Endothelial cell of umbilical vein (primary cell): ENCODE measurements at regions not wholly inside any gene's neighbourhood (a gene's known extent, or its start where the extent isn't known, plus 50 kb on each side); places are given as distances from the start of the nearest gene placed in this dataset.

Experiments
- BruUV-seq: library from RNA; stranded (reverse); fragments of 400-500 nt; replicated peaks from 2 replicates; lab custom pipeline; 2021; lab: Mats Ljungman, UMichigan
- CTCF ChIA-PET: fragments of 300-600, 350-600 bp; sonication (Branson Sonifier 250); formaldehyde crosslinking; loops from one replicate; lab custom pipeline; 2021; ENCODE audit warnings: antibody characterized with exemption, inconsistent platforms; lab: Charles Lee
- POLR2A ChIA-PET: fragments of 300-600, 350-600 bp; sonication (Branson Sonifier 250); formaldehyde crosslinking; loops from one replicate; lab custom pipeline; 2021; ENCODE audit warnings: antibody characterized with exemption, inconsistent platforms; lab: Charles Lee
- DNase-seq: peaks from one replicate; pipeline ENCODE4 v3.0.0-alpha.2; 2011; ENCODE audit warnings: low read depth, low spot score
- FAIRE-seq: peaks from 2 replicates; lab custom pipeline; 2011; peaks lifted over from hg19 to GRCh38; lab: Jason Lieb, UNC
- H2AFZ ChIP-seq: 2 replicates; pipeline ENCODE4 v1.6.0; 2012; ENCODE audit warnings: low read depth, low read length, control low read depth, inconsistent platforms
- H3K27ac ChIP-seq: 2 replicates; pipeline ENCODE4 v1.5.1; 2011; ENCODE audit warnings: low read depth, mild to moderate bottlenecking, control low read depth, low read length, moderate library complexity; ENCODE audit not compliant: insufficient read depth
- H3K27me3 ChIP-seq, 2 experiments: 2 replicates each; pipeline versions ENCODE4 v1.6.0 to v1.6.1; 2011; ENCODE audit warnings: low read length in 2 of 2, mixed read lengths in 1 of 2; ENCODE audit not compliant: control insufficient read depth in 2 of 2, insufficient read depth in 2 of 2
- H3K36me3 ChIP-seq, 2 experiments: 2 replicates in 1 of 2; 3 replicates in 1 of 2; pipeline ENCODE4 v1.5.1; 2011; ENCODE audit warnings: low read length in 2 of 2, mild to moderate bottlenecking in 1 of 2, moderate library complexity in 1 of 2; ENCODE audit not compliant: control insufficient read depth in 2 of 2, insufficient read depth in 2 of 2; ENCODE audit errors: extremely low read depth in 1 of 2
- H3K4me1 ChIP-seq: 3 replicates; pipeline ENCODE4 v1.5.1; 2011; ENCODE audit warnings: mild to moderate bottlenecking, low read length; ENCODE audit not compliant: control insufficient read depth, insufficient read depth; ENCODE audit errors: extremely low read depth
- H3K4me2 ChIP-seq: 2 replicates; pipeline ENCODE4 v1.6.1; 2011; ENCODE audit warnings: low read length, control low read depth, mixed read lengths; ENCODE audit not compliant: insufficient read depth
- H3K4me3 ChIP-seq, 3 experiments: fragments of 200-600 bp in 1 of 3; sonication (generic), shearing (Covaris generic) in 1 of 3; replicated peaks in 1 of 3; 2 replicates each; pipeline ENCODE4 v1.5.1; 2011 to 2016; ENCODE audit warnings: control low read depth in 3 of 3, low read length in 3 of 3, mild to moderate bottlenecking in 2 of 3, inconsistent platforms in 1 of 3, low read depth in 1 of 3, moderate library complexity in 1 of 3; ENCODE audit not compliant: insufficient read depth in 1 of 3
- H3K79me2 ChIP-seq: 2 replicates; pipeline ENCODE4 v1.6.0; 2012; ENCODE audit warnings: low read length, inconsistent platforms; ENCODE audit not compliant: control insufficient read depth, insufficient read depth
- H3K9ac ChIP-seq: replicated peaks from 2 replicates; pipeline ENCODE3; 2011; ENCODE audit warnings: low read length, control low read depth; ENCODE audit not compliant: insufficient read depth; ENCODE audit errors: extremely low read depth
- H3K9me1 ChIP-seq: replicated peaks from 3 replicates; pipeline ENCODE4 v1.6.0; 2011; ENCODE audit warnings: mild to moderate bottlenecking, low read length; ENCODE audit not compliant: control insufficient read depth, insufficient read depth; ENCODE audit errors: extremely low read depth
- H3K9me3 ChIP-seq: replicated peaks from 2 replicates; pipeline ENCODE4 v1.5.1; 2012; ENCODE audit warnings: low read length, inconsistent platforms; ENCODE audit not compliant: control insufficient read depth, insufficient read depth
- H4K20me1 ChIP-seq: replicated peaks from 2 replicates; pipeline ENCODE3; 2011; ENCODE audit warnings: mild to moderate bottlenecking, low read length; ENCODE audit not compliant: control insufficient read depth, insufficient read depth; ENCODE audit errors: extremely low read depth
- CTCF ChIP-seq, 2 donors: IDR thresholded peaks; 1 replicate in 1 of 2; 2 replicates in 1 of 2; pipeline ENCODE4 v1.5.1; 2011; ENCODE audit warnings: low read length in 2 of 2, mild to moderate bottlenecking in 2 of 2, moderate library complexity in 2 of 2, control low read depth in 1 of 2, inconsistent platforms in 1 of 2, low read depth in 1 of 2; ENCODE audit not compliant: insufficient read depth in 1 of 2; ENCODE audit errors: extremely low read depth in 1 of 2
- EZH2 ChIP-seq: IDR thresholded peaks from 2 replicates; pipeline ENCODE4 v1.6.1; 2012; ENCODE audit warnings: borderline replicate concordance, low read depth, mild to moderate bottlenecking, moderate library complexity, low read length, inconsistent platforms; ENCODE audit not compliant: severe bottlenecking
- FOS ChIP-seq: IDR thresholded peaks from 2 replicates; pipeline ENCODE4 v1.6.1; 2011; ENCODE audit warnings: mild to moderate bottlenecking, low read length, moderate library complexity, borderline replicate concordance; ENCODE audit not compliant: insufficient read depth
- GATA2 ChIP-seq: IDR thresholded peaks from 2 replicates; pipeline ENCODE4 v1.7.0; 2011; ENCODE audit warnings: low read depth, mild to moderate bottlenecking, moderate library complexity, mixed read lengths, low read length; ENCODE audit not compliant: insufficient read length, insufficient read depth
- JUN ChIP-seq: IDR thresholded peaks from 2 replicates; pipeline ENCODE4 v1.6.1; 2011; ENCODE audit warnings: borderline replicate concordance, low read depth; ENCODE audit not compliant: insufficient read length, insufficient read depth
- MYC ChIP-seq: IDR thresholded peaks from one replicate; pipeline ENCODE4 v1.6.1; 2011; ENCODE audit warnings: mild to moderate bottlenecking, low read depth, low read length
- POLR2A ChIP-seq: IDR thresholded peaks from 2 replicates; pipeline ENCODE4 v1.6.1; 2012; ENCODE audit warnings: low read depth, mild to moderate bottlenecking, control low read depth, low read length
- POLR2AphosphoS5 ChIP-seq: IDR thresholded peaks from 2 replicates; pipeline ENCODE4 v1.6.1; 2012; ENCODE audit warnings: low read depth, mild to moderate bottlenecking, control low read depth, low read length, moderate library complexity; ENCODE audit not compliant: insufficient read depth
- dilution Hi-C: fragments of 300-500 bp; cut with MboI; formaldehyde crosslinking; loops from one replicate; pipeline ENCODE4 v1.15.0; 2019; ENCODE audit warnings: low sequenced_read_pairs; ENCODE audit not compliant: extremely low pct_ligation_motif_present
- intact Hi-C: fragments of 100-400 bp; cut with micrococcal nuclease; formaldehyde crosslinking; loops from one replicate; pipeline ENCODE4 v1.10.0; 2022
- TF ChIP-seq, protein P1 (sequence below): IDR thresholded peaks from 2 replicates; pipeline ENCODE4 v1.6.1; 2011; ENCODE audit not compliant: insufficient read depth, insufficient read length

GRCh38 chr2:217108575-217109027 lies 248.7 kb upstream of the TNP1 start:
- TF ChIP-seq POLR2AphosphoS5 (no peak), JUN (no peak), MYC (no peak), GATA2 (no peak), CTCF (IDR thresholded peaks at IDR 0.05; ENCODE audit: extremely low read depth in 1 of 2, insufficient read depth in 1 of 2, low read depth in 1 of 2, low read length in 2 of 2) (no peak), FOS (no peak), POLR2A (no peak), EZH2 (no peak)
- TF ChIP-seq, protein P1, sequence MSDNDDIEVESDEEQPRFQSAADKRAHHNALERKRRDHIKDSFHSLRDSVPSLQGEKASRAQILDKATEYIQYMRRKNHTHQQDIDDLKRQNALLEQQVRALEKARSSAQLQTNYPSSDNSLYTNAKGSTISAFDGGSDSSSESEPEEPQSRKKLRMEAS = no peak
- Histone ChIP-seq H3K27me3 (peaks cover 0 to 2% of the 10 kb centered on the region in 2 experiments), H3K4me3 (no peak overlapping the region), H3K79me2 (no peaks in the 10 kb centered on the region), H3K27ac (no peak overlapping the region), H3K4me1 (peaks cover 20% of the 10 kb centered on the region), H4K20me1 (no peaks in the 10 kb centered on the region), H3K36me3 (no peaks in the 10 kb centered on the region), H3K4me2 (no peak overlapping the region), H3K9ac (no peak overlapping the region), H3K9me1 (no peaks in the 10 kb centered on the region), H2AFZ (no peak overlapping the region), H3K9me3 (no peaks in the 10 kb centered on the region)
- intact Hi-C loops = loop anchor here (1.0 kb wide), 1 partner anchor 34 kb away; no protein-coding TSS in a partner anchor
- CTCF ChIA-PET = interaction anchor here (0.7 to 1.8 kb wide), 3 partner anchors 12 to 58 kb away, joined by 3 to 4 read pairs (median 4); no protein-coding TSS in a partner anchor
- DNase-seq = no peak
- dilution Hi-C loops = no loop called here
- no peak for FAIRE-seq
- no TSS peak for BruUV-seq
- POLR2A ChIA-PET = no interaction called here
